CD4-positive, alpha-beta memory T cell (primary cell): ENCODE measurements at regions not wholly inside any gene's neighbourhood (a gene's known extent, or its start where the extent isn't known, plus 50 kb on each side); places are given as distances from the start of the nearest gene placed in this dataset.

Source experiments
- CTCF ChIA-PET: fragments of 350-600 bp; sonication (Branson Sonifier 250); formaldehyde crosslinking; loops from one replicate; lab custom pipeline; 2021; ENCODE audit warnings: inconsistent platforms; ENCODE audit not compliant: partially characterized antibody; lab: Charles Lee
- POLR2A ChIA-PET: fragments of 350-600 bp; sonication (Branson Sonifier 250); formaldehyde crosslinking; loops from one replicate; lab custom pipeline; 2021; ENCODE audit not compliant: partially characterized antibody; lab: Charles Lee
- DNase-seq, 5 donors: peaks; one replicate each; pipeline versions ENCODE4 v3.0.0 to v3.0.0-alpha.2; 2020 to 2022; ENCODE audit warnings: mixed read lengths in 1 of 5
- H3K27ac ChIP-seq: one replicate; pipeline ENCODE4 v1.7.0; 2013; ENCODE audit warnings: low read depth, low read length
- H3K27me3 ChIP-seq: 2 replicates; pipeline ENCODE4 v1.7.0; 2013; ENCODE audit warnings: mild to moderate bottlenecking, low read length, moderate library complexity; ENCODE audit not compliant: insufficient read depth
- H3K36me3 ChIP-seq: 2 replicates; pipeline ENCODE4 v1.7.0; 2013; ENCODE audit warnings: mild to moderate bottlenecking, low read length, moderate library complexity; ENCODE audit not compliant: insufficient read depth
- H3K4me1 ChIP-seq: 2 replicates; pipeline ENCODE4 v1.7.0; 2013; ENCODE audit warnings: mild to moderate bottlenecking, low read length, moderate library complexity; ENCODE audit not compliant: insufficient read depth
- H3K4me3 ChIP-seq, 2 donors: one replicate each; pipeline ENCODE4 v1.7.0; 2013; ENCODE audit warnings: low read length in 2 of 2, mild to moderate bottlenecking in 1 of 2
- H3K9me3 ChIP-seq, 2 donors: one replicate each; pipeline ENCODE4 v1.7.0; 2013; ENCODE audit warnings: low read length in 2 of 2, control low read depth in 1 of 2; ENCODE audit not compliant: control insufficient read depth in 1 of 2
- H3K27ac Mint-ChIP-seq, 7 donors: one replicate each; pipeline ENCODE4 v1.8.0; 2020 to 2021; ENCODE audit warnings: mixed read lengths in 7 of 7, mild to moderate bottlenecking in 6 of 7, inconsistent platforms in 3 of 7, moderate library complexity in 3 of 7
- H3K27me3 Mint-ChIP-seq, 2 donors: one replicate each; pipeline ENCODE4 v1.8.0; 2020 to 2021; ENCODE audit warnings: mixed read lengths in 2 of 2
- H3K36me3 Mint-ChIP-seq, 2 donors: one replicate each; pipeline ENCODE4 v1.8.0; 2020 to 2021; ENCODE audit warnings: mixed read lengths in 2 of 2, inconsistent platforms in 1 of 2, mild to moderate bottlenecking in 1 of 2
- H3K4me1 Mint-ChIP-seq, 4 donors: one replicate each; pipeline ENCODE4 v1.8.0; 2020 to 2021; ENCODE audit warnings: mixed read lengths in 4 of 4, mild to moderate bottlenecking in 1 of 4
- H3K4me3 Mint-ChIP-seq, 8 donors: one replicate each; pipeline ENCODE4 v1.8.0; 2020 to 2021; ENCODE audit warnings: mixed read lengths in 8 of 8, mild to moderate bottlenecking in 7 of 8, moderate library complexity in 6 of 8, inconsistent platforms in 3 of 8
- H3K9me3 Mint-ChIP-seq, 8 donors: one replicate each; pipeline ENCODE4 v1.8.0; 2020 to 2021; ENCODE audit warnings: mixed read lengths in 8 of 8, mild to moderate bottlenecking in 5 of 8, inconsistent platforms in 3 of 8, moderate library complexity in 1 of 8
- intact Hi-C: fragments of 100-400 bp; cut with micrococcal nuclease; formaldehyde crosslinking; loops from one replicate; pipeline ENCODE4 v1.15.1; 2023

DNA sequence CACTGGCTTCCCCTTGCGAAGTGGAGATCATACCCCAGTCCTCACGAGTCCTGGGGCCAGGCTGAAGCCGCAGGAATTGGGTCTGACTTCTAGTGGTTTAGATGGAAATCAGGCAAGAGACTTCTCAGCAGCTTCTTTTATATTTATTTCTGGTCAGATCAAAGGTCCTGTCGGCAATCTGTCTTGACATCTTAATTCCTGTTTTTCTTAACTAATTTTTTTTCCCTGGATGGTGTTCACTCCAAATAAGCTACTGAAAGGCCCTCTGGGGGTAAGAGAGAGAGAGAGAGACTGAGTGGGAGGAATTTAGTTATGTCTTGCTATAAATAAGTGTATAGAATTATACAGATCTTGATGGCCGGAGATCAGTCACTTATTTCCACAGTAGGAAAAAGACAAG, 698.7 kb upstream of the TBX3 start:
- POLR2A ChIA-PET, result no interaction called here
- H3K9me3 Mint-ChIP-seq, result peaks cover 0 to 10% (median 6%) of the 10 kb centered on the region in 8 donors
- Histone ChIP-seq H3K27me3 (no peaks in the 10 kb centered on the region), H3K27ac (no peak overlapping the region), H3K9me3 (no peaks in the 10 kb centered on the region), H3K4me3 (no peak overlapping the region), H3K36me3 (no peaks in the 10 kb centered on the region), H3K4me1 (no peaks in the 10 kb centered on the region)
- CTCF ChIA-PET, result no interaction called here
- no peaks in the 10 kb centered on the region for H3K27me3 Mint-ChIP-seq
- H3K4me1 Mint-ChIP-seq, result no peaks in the 10 kb centered on the region
- H3K27ac Mint-ChIP-seq, result no peak overlapping the region
- DNase-seq, result no peak
- intact Hi-C loops, result no loop called here
- no peaks in the 10 kb centered on the region for H3K36me3 Mint-ChIP-seq
- no peak overlapping the region for H3K4me3 Mint-ChIP-seq

DNA sequence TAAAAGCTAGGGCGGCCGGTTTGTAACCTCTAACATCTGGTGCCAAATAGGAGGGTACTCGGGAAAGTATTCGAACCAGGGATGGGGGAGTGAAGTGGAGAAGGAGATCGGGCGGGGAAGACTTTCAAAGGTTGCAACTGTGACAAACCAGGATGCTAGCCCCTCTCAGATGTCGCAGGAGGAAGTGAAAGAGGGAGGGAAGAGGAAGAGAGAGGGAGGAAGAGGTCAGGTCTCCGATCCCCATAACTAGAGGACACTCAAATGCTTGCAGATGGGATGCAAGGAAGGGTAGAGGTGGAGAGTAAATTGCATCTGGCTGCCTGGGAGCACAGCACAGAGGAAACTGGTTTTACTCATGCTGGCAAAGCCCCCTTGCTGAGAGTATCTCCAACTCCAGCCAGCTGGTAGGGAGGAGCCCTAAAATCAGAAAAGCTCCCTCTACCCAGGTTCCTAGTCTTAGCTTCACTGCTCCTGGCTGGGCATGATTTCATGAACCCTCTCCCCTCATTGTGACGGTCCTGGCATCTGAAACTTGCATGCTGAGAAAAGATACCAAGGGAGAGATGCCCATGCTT, 696.7 kb upstream of the TBX3 start:
- Mint-ChIP-seq H3K27ac (no peak overlapping the region), H3K4me1 (no peaks in the 10 kb centered on the region), H3K27me3 (no peaks in the 10 kb centered on the region), H3K4me3 (no peak overlapping the region), H3K9me3 (peaks cover 0 to 10% (median 2%) of the 10 kb centered on the region in 8 donors), H3K36me3 (no peaks in the 10 kb centered on the region)
- no peak overlapping the region for H3K4me3 ChIP-seq
- no peaks in the 10 kb centered on the region for H3K9me3 ChIP-seq
- CTCF ChIA-PET, result no interaction called here
- no peak overlapping the region for H3K27ac ChIP-seq
- POLR2A ChIA-PET, result no interaction called here
- no peaks in the 10 kb centered on the region for H3K4me1 ChIP-seq
- intact Hi-C loops, result no loop called here
- H3K27me3 ChIP-seq, result no peaks in the 10 kb centered on the region
- no peak for DNase-seq
- H3K36me3 ChIP-seq, result no peaks in the 10 kb centered on the region

DNA sequence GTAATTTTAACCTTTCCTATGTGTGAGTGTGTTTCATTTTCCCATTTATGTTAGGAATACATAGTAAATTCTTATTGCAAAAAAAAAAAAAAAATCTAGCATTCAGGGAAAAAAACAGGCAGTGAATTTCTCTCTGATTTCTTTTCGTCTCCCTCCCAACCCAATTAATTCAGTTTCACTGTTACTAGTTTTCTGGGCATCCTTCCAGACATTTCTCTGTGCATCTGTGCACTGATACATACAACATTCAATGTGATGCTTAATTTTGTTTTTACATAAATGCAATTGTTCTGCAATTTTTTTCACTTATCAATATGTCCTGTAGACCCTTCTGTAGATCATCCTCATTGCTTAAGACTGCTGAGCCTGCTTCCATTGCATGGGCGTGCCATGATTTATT, 694.3 kb upstream of the TBX3 start:
- CTCF ChIA-PET, result no interaction called here
- H3K9me3 Mint-ChIP-seq, result peaks cover 2 to 14% (median 7%) of the 10 kb centered on the region in 8 donors
- POLR2A ChIA-PET, result no interaction called here

DNA sequence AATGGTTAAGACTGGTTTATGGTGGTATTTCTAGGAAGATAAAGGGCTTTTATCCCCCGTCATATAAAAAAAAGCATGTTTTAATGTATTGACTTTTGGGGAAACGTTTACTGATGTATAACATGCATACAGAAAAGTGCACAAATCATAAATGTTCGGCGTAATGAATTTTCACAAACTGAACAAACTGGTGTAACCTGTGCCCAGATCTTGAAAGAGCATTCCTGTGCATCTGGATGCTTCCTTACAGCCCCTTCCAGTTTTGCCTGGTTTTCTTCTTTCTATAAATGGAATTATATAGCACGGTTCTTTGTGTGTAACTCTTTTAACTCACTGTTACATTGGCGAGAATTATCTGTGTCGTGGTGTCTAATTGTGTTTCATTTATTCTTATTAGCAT, 693.8 kb upstream of the TBX3 start:
- Histone ChIP-seq H3K9me3 (no peaks in the 10 kb centered on the region), H3K27me3 (no peaks in the 10 kb centered on the region), H3K4me1 (no peaks in the 10 kb centered on the region), H3K36me3 (no peaks in the 10 kb centered on the region), H3K27ac (no peak overlapping the region), H3K4me3 (no peak overlapping the region)
- no peak overlapping the region for H3K4me3 Mint-ChIP-seq
- no peaks in the 10 kb centered on the region for H3K4me1 Mint-ChIP-seq
- intact Hi-C loops, result no loop called here
- no peak for DNase-seq
- H3K27ac Mint-ChIP-seq, result no peak overlapping the region
- ChIA-PET POLR2A (no interaction called here), CTCF (no interaction called here)
- H3K36me3 Mint-ChIP-seq, result no peaks in the 10 kb centered on the region
- peaks cover 2 to 14% (median 7%) of the 10 kb centered on the region in 8 donors for H3K9me3 Mint-ChIP-seq
- no peaks in the 10 kb centered on the region for H3K27me3 Mint-ChIP-seq

More for the DNA sequence above, 694.3 kb upstream of the TBX3 start:
- H3K36me3 ChIP-seq, result no peaks in the 10 kb centered on the region
- Mint-ChIP-seq H3K27me3 (no peaks in the 10 kb centered on the region), H3K4me1 (no peaks in the 10 kb centered on the region), H3K27ac (no peak overlapping the region), H3K4me3 (no peak overlapping the region), H3K36me3 (no peaks in the 10 kb centered on the region)
- no peak overlapping the region for H3K27ac ChIP-seq
- H3K4me3 ChIP-seq, result no peak overlapping the region
- no peaks in the 10 kb centered on the region for H3K27me3 ChIP-seq
- no peak for DNase-seq
- intact Hi-C loops, result no loop called here
- H3K4me1 ChIP-seq, result no peaks in the 10 kb centered on the region
- no peaks in the 10 kb centered on the region for H3K9me3 ChIP-seq

DNA sequence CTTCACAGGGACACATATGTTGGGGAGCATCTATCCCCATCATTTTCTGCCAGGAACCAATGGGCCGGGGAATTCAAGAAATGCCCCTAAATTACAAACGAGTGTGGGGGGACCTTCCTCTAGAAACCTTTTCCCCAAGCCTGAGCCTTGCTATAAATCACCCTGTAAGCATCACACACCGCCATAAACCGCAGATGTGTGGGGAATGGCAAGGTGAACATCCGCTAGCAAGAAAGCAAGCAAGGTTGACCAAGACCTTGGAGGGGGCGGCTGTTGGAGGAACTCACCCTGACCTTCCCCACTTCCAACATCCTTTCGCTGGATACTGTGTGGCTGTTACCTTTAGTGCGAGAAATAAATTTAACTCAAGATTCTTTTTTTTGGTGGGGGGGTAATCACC, 693.3 kb upstream of the TBX3 start:
- Histone ChIP-seq H3K4me1 (no peaks in the 10 kb centered on the region), H3K4me3 (no peak overlapping the region), H3K27me3 (no peaks in the 10 kb centered on the region), H3K36me3 (no peaks in the 10 kb centered on the region), H3K27ac (no peak overlapping the region), H3K9me3 (no peaks in the 10 kb centered on the region)
- Mint-ChIP-seq H3K27me3 (no peaks in the 10 kb centered on the region), H3K4me1 (no peaks in the 10 kb centered on the region), H3K4me3 (no peak overlapping the region), H3K36me3 (no peaks in the 10 kb centered on the region), H3K27ac (no peak overlapping the region), H3K9me3 (peaks cover 2 to 17% (median 7%) of the 10 kb centered on the region in 8 donors)
- CTCF ChIA-PET, result no interaction called here
- intact Hi-C loops, result no loop called here
- POLR2A ChIA-PET, result no interaction called here
- no peak for DNase-seq

DNA sequence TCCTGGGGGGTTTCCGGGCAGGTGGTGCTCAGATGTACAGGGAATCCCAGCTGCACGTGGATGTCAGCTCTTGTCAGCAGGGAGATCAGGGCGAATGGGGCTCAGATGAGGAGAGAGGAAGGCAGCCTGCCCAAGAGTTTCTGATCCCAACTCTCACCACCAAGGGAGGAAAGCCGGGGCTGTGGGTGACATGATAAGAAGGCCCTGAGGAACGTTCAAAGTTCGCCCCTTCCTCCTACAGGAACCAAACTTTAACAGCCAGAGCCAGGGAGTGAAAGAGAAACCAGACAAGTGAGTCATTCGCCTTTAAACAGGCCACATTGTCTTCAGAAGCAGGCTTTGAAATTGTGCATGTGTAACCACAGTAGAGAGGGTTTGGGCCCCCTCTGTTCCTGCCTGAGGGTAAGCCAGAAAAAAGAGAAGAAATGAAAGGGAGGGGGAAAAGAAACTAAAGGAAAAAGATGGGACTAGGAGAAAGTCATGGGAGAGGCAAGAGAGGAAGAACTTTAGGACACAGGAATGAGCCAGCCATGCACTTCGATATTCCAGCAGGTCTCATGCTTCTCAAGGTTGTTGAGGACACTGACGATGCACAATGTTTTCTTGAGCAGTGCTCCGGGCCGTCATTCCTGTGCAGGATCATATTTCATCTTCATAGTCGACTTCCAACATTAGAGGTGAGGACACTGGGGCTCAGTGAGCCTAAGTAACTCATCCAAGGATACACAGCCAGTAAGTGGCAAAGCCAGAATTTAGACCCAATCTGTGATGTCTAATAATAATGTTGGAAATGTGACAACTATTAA, 691.4 kb upstream of the TBX3 start:
- peaks cover 2 to 22% (median 9%) of the 10 kb centered on the region in 8 donors for H3K9me3 Mint-ChIP-seq
- POLR2A ChIA-PET, result no interaction called here
- H3K27me3 Mint-ChIP-seq, result no peaks in the 10 kb centered on the region
- Histone ChIP-seq H3K36me3 (no peaks in the 10 kb centered on the region), H3K27me3 (no peaks in the 10 kb centered on the region), H3K9me3 (no peaks in the 10 kb centered on the region), H3K4me1 (no peaks in the 10 kb centered on the region), H3K27ac (no peak overlapping the region), H3K4me3 (no peak overlapping the region)
- H3K4me1 Mint-ChIP-seq, result no peaks in the 10 kb centered on the region
- H3K4me3 Mint-ChIP-seq, result no peak overlapping the region
- no peaks in the 10 kb centered on the region for H3K36me3 Mint-ChIP-seq
- no peak overlapping the region for H3K27ac Mint-ChIP-seq
- intact Hi-C loops, result no loop called here
- no peak for DNase-seq
- CTCF ChIA-PET, result no interaction called here

DNA sequence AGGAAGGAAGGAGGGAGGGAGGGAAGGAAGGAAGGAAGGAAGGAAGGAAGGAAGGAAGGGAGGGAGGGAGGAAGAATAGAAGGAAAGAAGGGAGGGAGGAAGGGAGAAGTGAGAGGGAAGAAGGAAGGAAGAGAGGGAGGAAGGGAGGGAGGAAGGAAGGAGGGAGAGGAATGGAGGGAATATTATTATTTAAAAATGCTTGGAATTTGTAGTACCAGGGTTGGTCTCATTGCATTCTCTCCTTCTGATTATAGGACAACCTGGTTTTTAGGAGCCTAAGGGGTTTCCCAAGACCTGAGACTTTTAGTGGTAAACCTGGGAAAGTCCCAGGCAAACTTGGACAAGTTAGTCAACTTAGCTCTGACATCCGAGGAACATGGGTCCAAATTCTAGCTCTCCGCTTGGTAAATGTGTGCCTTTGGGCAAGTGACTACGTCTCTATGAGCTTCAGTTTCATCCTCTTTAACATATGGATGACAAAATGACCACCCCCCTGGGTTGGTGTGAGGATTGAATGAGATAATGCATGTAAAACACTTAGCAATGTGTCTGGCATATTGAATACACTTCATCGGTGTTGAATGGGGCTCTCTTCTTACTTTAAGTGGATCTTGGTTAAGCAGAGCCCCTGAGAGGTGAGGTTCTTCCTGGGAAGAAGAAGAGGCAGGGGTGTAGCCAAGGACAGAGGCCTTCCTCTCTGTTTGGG, 690.7 kb upstream of the TBX3 start:
- intact Hi-C loops, result no loop called here
- POLR2A ChIA-PET, result no interaction called here
- DNase-seq, result no peak
- Mint-ChIP-seq H3K4me3 (no peak overlapping the region), H3K27ac (no peak overlapping the region), H3K9me3 (peaks cover 2 to 22% (median 10%) of the 10 kb centered on the region in 8 donors), H3K4me1 (no peaks in the 10 kb centered on the region), H3K27me3 (no peaks in the 10 kb centered on the region), H3K36me3 (no peaks in the 10 kb centered on the region)
- no peaks in the 10 kb centered on the region for H3K36me3 ChIP-seq
- no peaks in the 10 kb centered on the region for H3K27me3 ChIP-seq
- CTCF ChIA-PET, result no interaction called here
- no peaks in the 10 kb centered on the region for H3K4me1 ChIP-seq
- no peak overlapping the region for H3K27ac ChIP-seq
- no peak overlapping the region for H3K4me3 ChIP-seq
- no peaks in the 10 kb centered on the region for H3K9me3 ChIP-seq
